GM12891 (cell line): ENCODE measurements at regions not wholly inside any gene's neighbourhood (a gene's known extent, or its start where the extent isn't known, plus 50 kb on each side); places are given as distances from the start of the nearest gene placed in this dataset.

Experiments
- POLR2A ChIP-seq: IDR thresholded peaks from 2 replicates; pipeline ENCODE4 v1.6.1; 2011; ENCODE audit warnings: low read depth, low read length, control low read depth
- POLR2AphosphoS5 ChIP-seq: IDR thresholded peaks from 2 replicates; pipeline ENCODE4 v1.6.1; 2011; ENCODE audit warnings: low read depth, low read length, control low read depth
- SPI1 ChIP-seq: IDR thresholded peaks from 2 replicates; pipeline ENCODE4 v1.6.1; 2011; ENCODE audit warnings: low read depth, low read length, control low read depth
- TAF1 ChIP-seq: IDR thresholded peaks from 2 replicates; pipeline ENCODE4 v1.6.1; 2011; ENCODE audit warnings: low read depth, low read length, control low read depth

DNA sequence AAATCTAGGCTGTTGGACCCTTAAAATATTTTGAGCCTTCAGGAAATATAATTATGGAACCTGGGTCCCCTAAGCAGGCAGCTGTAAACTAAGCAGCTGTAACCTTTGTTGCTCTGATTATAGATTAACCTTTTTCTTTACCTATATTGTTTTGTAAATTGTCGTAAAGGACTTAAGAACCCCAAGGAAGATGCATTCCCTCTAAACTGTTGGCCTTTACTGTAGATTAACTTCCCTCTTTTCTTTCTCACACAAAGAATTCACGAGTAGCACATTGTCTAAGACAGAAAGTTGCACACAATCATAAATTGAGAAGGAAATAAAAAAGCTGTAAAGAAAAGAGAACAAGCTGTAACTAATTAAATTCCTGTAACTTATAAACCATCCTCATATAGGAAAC, 877.3 kb downstream of the ROBO2 start:
- no peak for TF ChIP-seq TAF1
- TF ChIP-seq POLR2A: no peak
- TF ChIP-seq POLR2AphosphoS5: no peak
- no peak for TF ChIP-seq SPI1
